Natural killer cell treated with Interleukin-12 subunit alpha and Interleukin-12 subunit beta and Interleukin-15 and Interleukin-18, amount 100 ng/mL, for 72 hours (primary cell): ENCODE measurements at regions not wholly inside any gene's neighbourhood (a gene's known extent, or its start where the extent isn't known, plus 50 kb on each side); places are given as distances from the start of the nearest gene placed in this dataset.
"Not testable (repeated sequence)": the region's sequence is repeated elsewhere in the genome, so short reads cannot be mapped to it uniquely, and the experiment has no call there.

Experiments
- ATAC-seq, 2 donors: fragments of 150-1000 bp; cut with Tn5 transposase in 1 of 2; sonication (Bioruptor Pico), chemical (Tn5 transposase) in 1 of 2; 2 replicates each; pipeline ENCODE4 v1.10.0; 2021
- DNase-seq: peaks from one replicate; pipeline ENCODE4 v3.0.0; 2022; ENCODE audit warnings: low spot score
- H3K27ac Mint-ChIP-seq, 2 donors: 1 replicate in 1 of 2; 2 replicates in 1 of 2; pipeline ENCODE4 v1.8.0; 2022; ENCODE audit warnings: mixed read lengths in 2 of 2, mild to moderate bottlenecking in 1 of 2, moderate library complexity in 1 of 2
- H3K27me3 Mint-ChIP-seq, 2 donors: 1 replicate in 1 of 2; 2 replicates in 1 of 2; pipeline ENCODE4 v1.8.0; 2022; ENCODE audit warnings: mixed read lengths in 2 of 2
- H3K36me3 Mint-ChIP-seq: one replicate; pipeline ENCODE4 v1.8.0; 2022; ENCODE audit warnings: mixed read lengths
- H3K4me1 Mint-ChIP-seq, 2 donors: 1 replicate in 1 of 2; 2 replicates in 1 of 2; pipeline ENCODE4 v1.8.0; 2022; ENCODE audit warnings: low read depth in 2 of 2, mixed read lengths in 2 of 2, mild to moderate bottlenecking in 1 of 2
- H3K4me3 Mint-ChIP-seq: one replicate; pipeline ENCODE4 v1.8.0; 2022; ENCODE audit warnings: mixed read lengths
- H3K9me3 Mint-ChIP-seq: 2 replicates; pipeline ENCODE4 v1.8.0; 2022; ENCODE audit warnings: mixed read lengths

- Mint-ChIP-seq H3K4me1 (no peaks in the 10 kb centered on the region), H3K4me3 (no peak overlapping the region), H3K9me3 (peaks cover 4% of the 10 kb centered on the region), H3K27ac (no peak overlapping the region), H3K27me3 (peaks cover 6 to 8% of the 10 kb centered on the region in 2 donors), H3K36me3 (no peaks in the 10 kb centered on the region)
- peak in 1 of 2 donors; percentile 13 for ATAC-seq
- DNase-seq, result peak; percentile 54
Measured at GRCh38 chr5:179451828-179452196, 98.5 kb upstream of the RUFY1 start.

GRCh38 chr5:179451114-179451827, 99.1 kb upstream of the RUFY1 start:
- Mint-ChIP-seq H3K36me3 (no peaks in the 10 kb centered on the region), H3K27me3 (peaks cover 6 to 8% of the 10 kb centered on the region in 2 donors), H3K4me3 (no peak overlapping the region), H3K9me3 (peaks cover 4% of the 10 kb centered on the region), H3K27ac (no peak overlapping the region), H3K4me1 (no peaks in the 10 kb centered on the region)
- ATAC-seq (peak; percentile 10 to 33), DNase-seq (peak; percentile 12)

- not testable (repeated sequence) for H3K4me3 Mint-ChIP-seq, ATAC-seq, H3K36me3 Mint-ChIP-seq, H3K4me1 Mint-ChIP-seq, H3K27me3 Mint-ChIP-seq, H3K9me3 Mint-ChIP-seq, H3K27ac Mint-ChIP-seq
- peak; percentile 32 for DNase-seq
Measured at GRCh38 chr5:179449950-179450349, 100.4 kb upstream of the RUFY1 start.

- not testable (repeated sequence) for H3K9me3 Mint-ChIP-seq, DNase-seq, H3K27me3 Mint-ChIP-seq, H3K4me1 Mint-ChIP-seq, H3K27ac Mint-ChIP-seq, H3K4me3 Mint-ChIP-seq, ATAC-seq, H3K36me3 Mint-ChIP-seq
Measured at GRCh38 chr5:179448282-179448681, 102.1 kb upstream of the RUFY1 start.

GRCh38 chr5:179442289-179442688, 97.0 kb upstream of the ADAMTS2 start:
- not testable (repeated sequence) for DNase-seq, H3K36me3 Mint-ChIP-seq, H3K4me3 Mint-ChIP-seq, H3K27me3 Mint-ChIP-seq, H3K27ac Mint-ChIP-seq, ATAC-seq, H3K4me1 Mint-ChIP-seq, H3K9me3 Mint-ChIP-seq

- Mint-ChIP-seq H3K27me3 (peaks cover 6 to 10% of the 10 kb centered on the region in 2 donors), H3K9me3 (peaks cover 4% of the 10 kb centered on the region), H3K27ac (no peak overlapping the region), H3K4me3 (no peak overlapping the region), H3K4me1 (no peaks in the 10 kb centered on the region), H3K36me3 (no peaks in the 10 kb centered on the region)
- DNase-seq (no peak), ATAC-seq (peak in 1 of 2 donors; percentile 17)
Measured at GRCh38 chr5:179439181-179439985, 94.1 kb upstream of the ADAMTS2 start.

GRCh38 chr5:179438461-179438860, 93.2 kb upstream of the ADAMTS2 start:
- no peak overlapping the region for H3K27ac Mint-ChIP-seq
- no peaks in the 10 kb centered on the region for H3K36me3 Mint-ChIP-seq
- peaks cover 6 to 10% of the 10 kb centered on the region in 2 donors for H3K27me3 Mint-ChIP-seq
- peak in 1 of 2 donors; percentile 11 for ATAC-seq
- no peak for DNase-seq
- H3K4me1 Mint-ChIP-seq, result no peaks in the 10 kb centered on the region
- H3K4me3 Mint-ChIP-seq, result no peak overlapping the region
- H3K9me3 Mint-ChIP-seq, result peaks cover 4% of the 10 kb centered on the region

- Mint-ChIP-seq H3K27ac (no peak overlapping the region), H3K27me3 (peaks cover 6 to 10% of the 10 kb centered on the region in 2 donors)
Measured at GRCh38 chr5:179438011-179438441, 92.8 kb upstream of the ADAMTS2 start.

GRCh38 chr5:179437341-179438001, 92.2 kb upstream of the ADAMTS2 start:
- peaks cover 3 to 6% of the 10 kb centered on the region in 2 donors for H3K27me3 Mint-ChIP-seq
- no peaks in the 10 kb centered on the region for H3K4me1 Mint-ChIP-seq
- DNase-seq (peak; percentile 16), ATAC-seq (peak in 1 of 2 donors; percentile 31)
- peaks cover 2% of the 10 kb centered on the region for H3K9me3 Mint-ChIP-seq
- H3K36me3 Mint-ChIP-seq, result no peaks in the 10 kb centered on the region
- no peak overlapping the region for H3K4me3 Mint-ChIP-seq
- no peak overlapping the region for H3K27ac Mint-ChIP-seq

More at GRCh38 chr5:179438011-179438441, 92.8 kb upstream of the ADAMTS2 start:
- Mint-ChIP-seq H3K4me1 (no peaks in the 10 kb centered on the region), H3K36me3 (no peaks in the 10 kb centered on the region), H3K4me3 (no peak overlapping the region), H3K9me3 (peaks cover 4% of the 10 kb centered on the region)
- DNase-seq (no peak), ATAC-seq (peak in 1 of 2 donors; percentile 3)

GRCh38 chr5:179436321-179437122, 91.3 kb upstream of the ADAMTS2 start:
- Mint-ChIP-seq H3K4me3 (no peak overlapping the region), H3K36me3 (no peaks in the 10 kb centered on the region), H3K4me1 (no peaks in the 10 kb centered on the region), H3K27ac (no peak overlapping the region), H3K27me3 (no peaks in the 10 kb centered on the region), H3K9me3 (no peaks in the 10 kb centered on the region)
- DNase-seq (no peak), ATAC-seq (no peak)

- Mint-ChIP-seq H3K4me3 (no peak overlapping the region), H3K36me3 (no peaks in the 10 kb centered on the region), H3K9me3 (no peaks in the 10 kb centered on the region), H3K27me3 (no peaks in the 10 kb centered on the region), H3K4me1 (no peaks in the 10 kb centered on the region), H3K27ac (no peak overlapping the region)
- DNase-seq (no peak), ATAC-seq (no peak)
Measured at GRCh38 chr5:179435731-179436315, 90.6 kb upstream of the ADAMTS2 start.

- Mint-ChIP-seq H3K36me3 (no peaks in the 10 kb centered on the region), H3K27ac (no peak overlapping the region), H3K27me3 (no peaks in the 10 kb centered on the region), H3K9me3 (no peaks in the 10 kb centered on the region), H3K4me1 (no peaks in the 10 kb centered on the region), H3K4me3 (no peak overlapping the region)
- no peak for DNase-seq
- ATAC-seq, result no peak
Measured at GRCh38 chr5:179435181-179435580, 89.9 kb upstream of the ADAMTS2 start.

GRCh38 chr5:179432547-179432946, 87.3 kb upstream of the ADAMTS2 start:
- H3K27ac Mint-ChIP-seq, result no peak overlapping the region
- DNase-seq (no peak), ATAC-seq (no peak)
- no peaks in the 10 kb centered on the region for H3K9me3 Mint-ChIP-seq
- no peaks in the 10 kb centered on the region for H3K27me3 Mint-ChIP-seq
- no peaks in the 10 kb centered on the region for H3K4me1 Mint-ChIP-seq
- H3K4me3 Mint-ChIP-seq, result no peak overlapping the region
- H3K36me3 Mint-ChIP-seq, result no peaks in the 10 kb centered on the region
